Activated CD4-positive, alpha-beta T cell treated with anti-CD3 and anti-CD28 coated beads, Interleukin-2, amount 10 ng/mL, durations not matched to agents 7 days and 5 days (primary cell): ENCODE measurements at regions not wholly inside any gene's neighbourhood (a gene's known extent, or its start where the extent isn't known, plus 50 kb on each side); places are given as distances from the start of the nearest gene placed in this dataset.
"Not testable (repeated sequence)": the region's sequence is repeated elsewhere in the genome, so short reads cannot be mapped to it uniquely, and the experiment has no call there.

Experiments
- CTCF ChIA-PET: fragments of 350-600 bp; sonication (Branson Sonifier 250); formaldehyde crosslinking; loops from one replicate; lab custom pipeline; 2021; ENCODE audit warnings: antibody characterized with exemption; lab: Charles Lee
- POLR2A ChIA-PET: fragments of 350-600 bp; sonication (Branson Sonifier 250); formaldehyde crosslinking; loops from one replicate; lab custom pipeline; 2021; ENCODE audit warnings: antibody characterized with exemption; lab: Charles Lee
- DNase-seq: peaks from one replicate; pipeline ENCODE4 v3.0.0-alpha.2; 2020
- H3K27ac Mint-ChIP-seq: one replicate; pipeline ENCODE4 v1.8.0; 2021; ENCODE audit warnings: mild to moderate bottlenecking, moderate library complexity, mixed read lengths
- H3K27me3 Mint-ChIP-seq: one replicate; pipeline ENCODE4 v1.8.0; 2021; ENCODE audit warnings: mixed read lengths
- H3K36me3 Mint-ChIP-seq: one replicate; pipeline ENCODE4 v1.8.0; 2021; ENCODE audit warnings: low read depth, mixed read lengths
- H3K4me1 Mint-ChIP-seq: one replicate; pipeline ENCODE4 v1.8.0; 2021; ENCODE audit warnings: mixed read lengths
- H3K4me3 Mint-ChIP-seq: one replicate; pipeline ENCODE4 v1.8.0; 2021; ENCODE audit warnings: mild to moderate bottlenecking, moderate library complexity, mixed read lengths
- H3K9me3 Mint-ChIP-seq: one replicate; pipeline ENCODE4 v1.8.0; 2021; ENCODE audit warnings: mixed read lengths

DNA sequence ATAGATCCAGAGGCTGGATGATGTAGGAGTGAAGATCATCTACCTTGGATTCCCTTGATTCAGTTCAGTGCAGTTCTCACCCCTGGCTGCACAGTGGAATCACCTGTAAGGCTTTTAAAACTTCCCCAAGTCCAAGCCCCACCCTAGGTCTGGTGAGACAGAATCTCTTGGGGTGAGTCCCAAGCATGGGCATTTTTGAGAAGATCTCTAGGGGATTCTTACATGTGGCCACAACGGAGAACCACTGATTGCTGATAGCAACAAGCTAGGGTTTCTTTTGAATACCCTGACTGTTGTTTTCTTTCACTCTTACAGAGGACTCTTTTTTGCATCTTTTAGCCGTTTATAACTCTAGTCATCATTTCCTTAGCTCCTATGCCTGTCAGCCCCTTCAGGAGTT is 204.9 kb upstream of the RASGRP1 start:
- Mint-ChIP-seq H3K27ac (no peak overlapping the region), H3K36me3 (no peaks in the 10 kb centered on the region), H3K4me1 (no peaks in the 10 kb centered on the region), H3K4me3 (no peak overlapping the region), H3K27me3 (peaks cover 4% of the 10 kb centered on the region), H3K9me3 (peaks cover 2% of the 10 kb centered on the region)
- DNase-seq = no peak
- CTCF ChIA-PET = no interaction called here
- POLR2A ChIA-PET = no interaction called here

DNA sequence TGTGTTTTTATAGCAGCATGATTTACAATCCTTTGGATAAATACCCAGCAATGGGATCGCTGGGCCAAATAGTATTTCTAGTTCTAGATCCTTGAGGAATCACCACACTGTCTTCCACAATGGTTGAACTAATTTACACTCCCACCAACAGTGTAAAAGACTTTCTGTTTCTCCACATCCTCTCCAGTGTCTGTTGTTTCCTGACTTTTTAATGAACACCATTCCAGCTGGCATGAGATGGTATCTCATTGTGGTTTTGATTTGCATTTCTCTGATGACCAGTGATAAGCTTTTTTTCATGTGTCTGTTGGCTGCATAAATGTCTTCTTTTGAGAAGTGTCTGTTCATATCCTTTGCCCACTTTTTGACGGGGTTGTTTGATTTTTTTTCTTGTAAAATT is 209.5 kb upstream of the RASGRP1 start:
- H3K9me3 Mint-ChIP-seq, H3K27ac Mint-ChIP-seq, H3K36me3 Mint-ChIP-seq, H3K4me1 Mint-ChIP-seq, CTCF ChIA-PET, POLR2A ChIA-PET, DNase-seq, H3K4me3 Mint-ChIP-seq: not testable (repeated sequence)
- H3K27me3 Mint-ChIP-seq = peaks cover 27% of the 10 kb centered on the region

DNA sequence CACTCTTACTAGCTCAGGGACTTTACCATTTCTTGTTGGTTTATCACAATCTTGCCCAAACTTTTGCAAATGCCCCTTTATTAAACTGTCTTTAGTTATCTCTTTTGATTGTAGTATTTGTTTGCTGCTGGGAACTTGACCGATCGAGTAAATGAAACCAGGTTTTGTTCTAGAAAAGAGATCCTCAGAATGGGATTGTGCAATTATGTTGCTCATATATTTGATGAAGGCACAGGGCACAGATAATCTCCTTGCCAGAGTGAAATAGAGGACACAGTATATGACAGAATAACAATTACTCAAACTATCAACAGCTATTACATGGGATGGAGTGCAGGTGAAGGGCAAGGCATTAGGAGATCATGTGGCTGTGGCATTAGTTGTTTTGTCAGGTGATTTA is 216.6 kb upstream of the RASGRP1 start:
- DNase-seq = no peak
- CTCF ChIA-PET = no interaction called here
- POLR2A ChIA-PET = no interaction called here
- Mint-ChIP-seq H3K27ac (no peak overlapping the region), H3K36me3 (no peaks in the 10 kb centered on the region), H3K4me1 (no peaks in the 10 kb centered on the region), H3K9me3 (no peaks in the 10 kb centered on the region), H3K27me3 (peaks cover 14% of the 10 kb centered on the region), H3K4me3 (no peak overlapping the region)

DNA sequence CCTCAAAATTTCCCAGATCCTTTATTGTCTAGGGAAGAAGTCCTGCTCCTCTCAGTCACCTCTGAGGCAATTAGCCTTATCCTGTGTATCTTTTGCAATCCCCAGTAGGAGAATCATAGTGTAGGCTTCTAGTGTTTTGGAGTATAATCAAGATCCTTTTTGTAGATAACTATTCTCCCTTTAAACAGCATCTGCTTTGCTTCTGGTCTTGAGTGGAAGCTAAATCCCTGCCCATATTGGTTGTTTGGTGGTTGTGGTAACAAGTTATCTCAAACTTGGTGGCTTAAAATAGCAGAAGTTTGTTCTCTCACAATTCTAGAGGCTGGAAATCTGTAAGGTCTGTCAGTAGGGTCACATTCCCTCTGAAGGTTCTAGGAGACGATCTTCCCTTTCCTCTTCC is 217.5 kb upstream of the RASGRP1 start:
- CTCF ChIA-PET = no interaction called here
- Mint-ChIP-seq H3K27me3 (peaks cover 8% of the 10 kb centered on the region), H3K9me3 (no peaks in the 10 kb centered on the region), H3K36me3 (no peaks in the 10 kb centered on the region), H3K27ac (no peak overlapping the region), H3K4me1 (no peaks in the 10 kb centered on the region), H3K4me3 (no peak overlapping the region)
- DNase-seq = no peak
- POLR2A ChIA-PET = no interaction called here

DNA sequence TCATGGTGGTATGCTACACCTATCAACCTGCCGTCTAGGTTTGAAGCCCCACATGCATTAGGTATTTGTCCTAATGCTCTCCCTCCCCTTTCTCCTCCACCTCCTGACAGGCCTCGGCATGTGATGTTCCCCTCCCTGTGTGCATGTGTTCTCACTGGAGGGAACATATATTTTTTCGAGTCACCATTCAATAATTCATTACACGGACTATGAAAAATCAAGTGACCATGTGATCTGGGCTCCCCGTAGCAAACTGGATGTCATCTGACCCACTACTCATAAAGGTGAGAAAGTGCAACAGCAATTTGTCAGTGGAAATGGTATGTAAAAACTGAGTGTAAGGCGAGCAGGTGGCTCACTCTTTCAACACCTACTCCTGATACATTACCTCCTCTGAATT is 224.3 kb upstream of the RASGRP1 start:
- Mint-ChIP-seq H3K36me3 (no peaks in the 10 kb centered on the region), H3K27ac (no peak overlapping the region), H3K9me3 (no peaks in the 10 kb centered on the region), H3K4me1 (no peaks in the 10 kb centered on the region), H3K4me3 (no peak overlapping the region), H3K27me3 (peaks cover 6% of the 10 kb centered on the region)
- ChIA-PET POLR2A (no interaction called here), CTCF (no interaction called here)
- DNase-seq = no peak

DNA sequence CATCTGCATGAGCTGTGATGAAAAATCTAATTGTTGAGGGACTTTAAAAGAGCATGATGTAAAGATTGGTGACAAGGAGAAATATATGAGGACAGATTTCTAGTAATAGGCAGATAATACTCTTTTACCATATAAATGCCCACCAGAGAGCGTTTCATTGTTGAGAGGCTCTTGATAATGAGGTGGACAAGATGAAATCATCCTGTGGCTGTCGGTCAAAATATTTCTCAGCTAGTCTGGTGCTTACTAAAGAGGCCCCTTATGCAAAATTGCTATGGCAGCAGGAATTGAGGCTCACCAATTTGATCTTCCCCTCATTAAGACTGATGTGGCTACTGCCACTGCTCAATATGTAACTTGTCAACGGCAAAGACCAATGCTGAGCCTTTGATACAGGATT is 225.0 kb upstream of the RASGRP1 start:
- POLR2A ChIA-PET = no interaction called here
- CTCF ChIA-PET = no interaction called here
- Mint-ChIP-seq H3K36me3 (no peaks in the 10 kb centered on the region), H3K4me1 (no peaks in the 10 kb centered on the region), H3K27me3 (peaks cover 8% of the 10 kb centered on the region), H3K4me3 (no peak overlapping the region), H3K9me3 (no peaks in the 10 kb centered on the region), H3K27ac (no peak overlapping the region)
- DNase-seq = no peak

DNA sequence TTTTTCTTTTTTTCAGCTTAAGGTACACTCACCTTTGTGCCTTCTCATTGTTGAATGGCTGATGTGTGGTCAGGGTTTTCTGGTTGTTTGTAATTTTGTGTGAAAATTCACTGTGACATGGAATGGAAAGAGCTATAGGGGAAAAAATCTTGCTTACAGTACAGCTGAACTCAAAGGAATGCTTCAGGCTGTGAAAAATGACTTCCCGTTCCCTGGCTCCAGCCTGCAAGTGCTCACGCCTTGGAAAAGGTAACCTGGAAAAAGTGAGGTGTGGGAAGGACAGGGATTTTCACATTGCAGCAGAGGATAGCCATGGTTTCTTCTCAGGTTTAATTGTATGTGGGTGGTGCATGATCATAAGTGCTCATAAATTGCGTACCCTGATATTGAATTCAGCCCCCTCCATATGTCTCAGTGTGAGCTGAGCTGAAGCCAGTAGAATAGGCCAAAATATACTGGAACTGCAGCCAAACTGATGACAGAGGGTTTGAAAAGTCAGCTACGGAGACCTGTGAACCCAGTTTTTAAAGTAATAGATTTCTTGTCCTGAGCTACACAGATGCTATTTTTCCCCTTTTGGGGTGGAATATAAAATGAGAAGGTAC is 228.7 kb upstream of the RASGRP1 start:
- Mint-ChIP-seq H3K9me3 (no peaks in the 10 kb centered on the region), H3K27me3 (peaks cover 15% of the 10 kb centered on the region), H3K27ac (no peak overlapping the region), H3K4me1 (no peaks in the 10 kb centered on the region), H3K4me3 (no peak overlapping the region), H3K36me3 (no peaks in the 10 kb centered on the region)
- ChIA-PET CTCF (no interaction called here), POLR2A (interaction anchor here (0.6 kb wide), 1 partner anchor 437 kb away, joined by 4 read pairs; no protein-coding TSS in a partner anchor)
- no peak for DNase-seq

DNA sequence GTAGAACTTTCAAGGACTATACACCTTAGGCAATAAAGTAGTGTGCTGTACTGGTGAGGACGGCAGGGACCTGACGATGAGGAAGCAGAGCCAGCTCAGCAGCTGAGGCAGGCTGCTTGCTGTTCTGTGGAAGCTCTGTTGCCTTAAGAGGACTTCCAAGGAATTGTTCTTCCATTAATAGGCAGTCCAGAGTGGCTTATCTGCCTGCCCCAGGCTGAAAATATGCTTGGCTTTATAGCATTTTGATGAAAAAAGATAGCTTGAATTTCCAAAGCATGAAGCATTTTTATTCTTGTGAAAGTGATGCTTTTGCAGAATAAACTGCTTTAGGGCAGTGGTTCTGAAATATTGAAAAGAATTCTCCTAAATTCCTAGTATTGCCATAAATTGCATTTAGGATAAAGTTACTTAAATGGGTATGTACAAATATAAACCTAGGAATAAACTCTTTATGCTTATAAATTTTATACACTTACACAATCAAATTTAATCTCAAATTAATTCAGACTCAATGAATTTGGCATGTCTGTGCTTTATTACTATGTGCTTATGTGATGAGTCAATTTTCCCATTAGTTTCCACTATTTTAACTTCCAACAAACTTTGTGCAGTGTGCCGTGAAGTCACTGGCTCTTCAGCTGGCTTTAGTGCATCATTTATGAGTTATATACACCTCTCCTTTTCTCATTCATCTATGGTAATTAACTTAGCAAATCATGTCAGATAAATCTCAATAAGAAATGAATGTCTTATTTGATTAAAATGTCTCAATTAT is 231.0 kb upstream of the RASGRP1 start:
- Mint-ChIP-seq H3K4me1 (no peaks in the 10 kb centered on the region), H3K27me3 (peaks cover 36% of the 10 kb centered on the region), H3K4me3 (no peak overlapping the region), H3K27ac (no peak overlapping the region), H3K9me3 (no peaks in the 10 kb centered on the region), H3K36me3 (no peaks in the 10 kb centered on the region)
- CTCF ChIA-PET = no interaction called here
- POLR2A ChIA-PET = no interaction called here
- no peak for DNase-seq

DNA sequence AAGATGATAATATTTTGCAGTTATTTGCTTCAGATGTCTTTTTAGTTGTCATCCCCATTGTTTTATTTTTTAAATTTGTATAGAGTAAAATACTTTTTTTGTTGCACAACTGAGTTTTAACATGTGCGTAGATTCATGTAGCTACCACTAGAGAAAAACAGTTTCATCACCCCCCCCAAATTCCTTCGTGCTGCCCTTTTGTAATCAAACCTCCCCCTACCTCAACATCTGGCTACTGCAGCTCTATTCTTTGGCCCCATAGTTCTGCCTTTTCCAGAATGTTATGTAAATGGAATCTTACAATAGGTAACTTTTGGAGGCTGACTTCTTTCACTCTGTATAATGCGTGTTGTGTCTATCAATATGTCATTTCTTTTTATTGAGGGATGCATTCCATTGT is 232.0 kb upstream of the RASGRP1 start:
- DNase-seq = no peak
- Mint-ChIP-seq H3K27ac (no peak overlapping the region), H3K36me3 (no peaks in the 10 kb centered on the region), H3K4me3 (no peak overlapping the region), H3K27me3 (peaks cover 43% of the 10 kb centered on the region), H3K4me1 (no peaks in the 10 kb centered on the region), H3K9me3 (no peaks in the 10 kb centered on the region)
- ChIA-PET CTCF (no interaction called here), POLR2A (no interaction called here)

DNA sequence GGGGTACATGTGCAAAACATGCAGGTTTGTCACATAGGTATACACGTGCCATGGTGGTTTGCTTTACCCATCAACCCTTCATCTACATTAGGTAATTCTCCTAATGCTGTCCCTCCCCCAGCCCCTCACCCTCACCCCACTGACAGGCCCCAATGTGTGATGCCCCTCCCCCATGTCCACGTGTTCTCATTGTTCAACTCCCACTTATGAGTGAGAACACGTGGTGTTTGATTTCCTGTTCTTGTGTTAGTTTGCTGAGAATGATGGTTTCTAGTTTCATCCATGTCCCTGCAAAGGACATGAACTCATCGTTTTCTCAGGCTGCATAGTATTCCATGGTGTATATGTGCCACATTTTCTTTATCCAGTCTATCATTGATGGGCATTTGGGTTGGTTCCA is 232.9 kb upstream of the RASGRP1 start:
- DNase-seq, POLR2A ChIA-PET, H3K4me3 Mint-ChIP-seq, H3K4me1 Mint-ChIP-seq, H3K27ac Mint-ChIP-seq, CTCF ChIA-PET, H3K9me3 Mint-ChIP-seq, H3K36me3 Mint-ChIP-seq: not testable (repeated sequence)
- peaks cover 50% of the 10 kb centered on the region for H3K27me3 Mint-ChIP-seq

DNA sequence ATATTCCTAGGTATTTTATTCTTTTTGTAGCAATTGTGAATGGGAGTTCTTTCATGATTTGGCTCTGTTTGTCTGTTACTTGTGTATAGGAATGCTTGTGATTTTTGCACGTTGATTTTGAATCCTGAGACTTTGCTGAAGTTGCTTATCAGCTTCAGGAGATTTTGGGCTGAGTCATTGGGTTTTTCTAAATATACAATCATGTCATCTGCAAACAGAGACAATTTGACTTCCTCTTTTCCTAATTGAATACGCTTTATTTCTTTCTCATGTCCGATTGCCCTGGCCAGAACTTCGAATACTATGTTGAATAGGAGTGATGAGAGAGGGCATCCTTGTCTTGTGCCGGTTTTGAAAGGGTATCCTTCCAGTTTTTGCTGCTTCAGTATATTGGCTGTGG is 234.6 kb upstream of the RASGRP1 start:
- POLR2A ChIA-PET, DNase-seq, H3K27ac Mint-ChIP-seq, H3K4me3 Mint-ChIP-seq, CTCF ChIA-PET, H3K9me3 Mint-ChIP-seq, H3K36me3 Mint-ChIP-seq, H3K4me1 Mint-ChIP-seq: not testable (repeated sequence)
- H3K27me3 Mint-ChIP-seq = peaks cover 46% of the 10 kb centered on the region

DNA sequence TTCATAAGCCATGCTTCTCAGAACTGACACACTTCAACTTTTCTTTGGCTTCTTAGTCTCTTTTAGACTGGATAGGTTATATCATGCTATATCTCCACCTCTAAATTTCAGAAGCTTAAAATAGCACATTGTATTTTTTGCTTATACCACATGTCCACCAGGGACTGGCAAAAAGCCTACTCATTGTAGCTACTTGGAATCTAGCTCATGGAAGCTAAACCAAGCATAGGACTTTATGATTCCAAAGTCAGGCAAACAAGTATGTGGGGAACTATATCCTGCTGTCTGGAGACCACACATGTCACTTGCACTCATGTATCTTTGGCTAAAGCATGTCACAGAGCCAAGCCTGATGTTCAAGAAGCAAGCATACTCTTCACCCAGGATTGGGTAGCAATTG is 245.0 kb upstream of the RASGRP1 start:
- H3K4me1 Mint-ChIP-seq = no peaks in the 10 kb centered on the region
- no peak overlapping the region for H3K27ac Mint-ChIP-seq
- DNase-seq = no peak
- H3K9me3 Mint-ChIP-seq = no peaks in the 10 kb centered on the region
- H3K36me3 Mint-ChIP-seq = no peaks in the 10 kb centered on the region
- ChIA-PET POLR2A (no interaction called here), CTCF (no interaction called here)
- peaks cover 3% of the 10 kb centered on the region for H3K27me3 Mint-ChIP-seq
- H3K4me3 Mint-ChIP-seq = no peak overlapping the region

DNA sequence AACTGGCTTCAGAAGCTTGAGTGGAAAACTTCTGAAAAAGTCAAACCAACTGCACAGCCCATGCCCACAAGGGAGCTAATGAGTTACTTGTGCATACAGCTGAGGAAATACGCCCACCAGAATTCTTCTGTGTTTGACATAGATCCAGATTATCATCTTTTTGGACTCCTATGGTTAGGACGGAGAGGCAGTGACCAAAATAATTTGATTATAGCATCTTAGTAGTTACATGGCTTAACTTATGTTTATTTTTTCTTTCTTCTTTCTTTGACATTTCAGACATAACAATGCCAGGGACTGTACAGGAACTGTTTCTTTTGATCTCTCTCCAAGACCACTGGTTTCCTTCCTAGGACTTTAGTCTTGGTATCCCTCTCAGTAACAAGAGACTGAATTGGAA is 246.1 kb upstream of the RASGRP1 start:
- Mint-ChIP-seq H3K27me3 (peaks cover 3% of the 10 kb centered on the region), H3K4me3 (no peak overlapping the region), H3K36me3 (no peaks in the 10 kb centered on the region), H3K4me1 (no peaks in the 10 kb centered on the region), H3K9me3 (no peaks in the 10 kb centered on the region), H3K27ac (no peak overlapping the region)
- POLR2A ChIA-PET = no interaction called here
- CTCF ChIA-PET = no interaction called here
- DNase-seq = no peak

DNA sequence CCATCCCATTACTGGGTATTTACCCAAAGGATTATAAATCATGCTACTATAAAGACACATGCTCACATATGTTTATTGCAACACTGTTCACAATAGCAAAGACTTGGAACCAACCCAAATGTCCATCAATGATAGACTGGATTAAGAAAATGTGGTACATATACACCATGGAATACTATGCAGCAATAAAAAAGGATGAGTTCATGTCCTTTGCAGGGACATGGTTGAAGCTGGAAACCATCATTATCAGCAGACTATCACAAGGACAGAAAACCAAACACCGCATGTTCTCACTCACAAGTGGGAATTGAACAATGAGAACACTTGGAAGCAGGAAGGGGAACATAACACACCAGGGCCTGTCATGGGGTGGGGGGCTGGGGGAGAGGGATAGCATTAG is 249.6 kb upstream of the RASGRP1 start:
- H3K27me3 Mint-ChIP-seq, CTCF ChIA-PET, POLR2A ChIA-PET: not testable (repeated sequence)

More for the DNA sequence above, 249.6 kb upstream of the RASGRP1 start:
- not testable (repeated sequence) for H3K27ac Mint-ChIP-seq, H3K4me3 Mint-ChIP-seq, DNase-seq, H3K9me3 Mint-ChIP-seq, H3K4me1 Mint-ChIP-seq, H3K36me3 Mint-ChIP-seq
